Thyroid gland (tissue), 4 donors: ENCODE measurements at regions not wholly inside any gene's neighbourhood (a gene's known extent, or its start where the extent isn't known, plus 50 kb on each side); places are given as distances from the start of the nearest gene placed in this dataset.

ENCODE experiments used
- POLR2A ChIP-seq, 2 donors: fragments of 450-650 bp; IDR thresholded peaks; one replicate each; pipeline ENCODE4 v1.6.1; 2017; ENCODE audit warnings: antibody characterized with exemption in 2 of 2, mild to moderate bottlenecking in 2 of 2, moderate library complexity in 1 of 2
- TF ChIP-seq, protein P1 (sequence below), 6 experiments: fragments of 200-600 bp in 3 of 6; fragments of 450-650 bp in 3 of 6; sonication (generic) in 3 of 6; IDR thresholded peaks; one replicate each; pipeline ENCODE4 v1.5.1; 2016 to 2019; ENCODE audit warnings: antibody characterized with exemption in 6 of 6, mild to moderate bottlenecking in 2 of 6, inconsistent platforms in 1 of 6, moderate library complexity in 1 of 6

DNA sequence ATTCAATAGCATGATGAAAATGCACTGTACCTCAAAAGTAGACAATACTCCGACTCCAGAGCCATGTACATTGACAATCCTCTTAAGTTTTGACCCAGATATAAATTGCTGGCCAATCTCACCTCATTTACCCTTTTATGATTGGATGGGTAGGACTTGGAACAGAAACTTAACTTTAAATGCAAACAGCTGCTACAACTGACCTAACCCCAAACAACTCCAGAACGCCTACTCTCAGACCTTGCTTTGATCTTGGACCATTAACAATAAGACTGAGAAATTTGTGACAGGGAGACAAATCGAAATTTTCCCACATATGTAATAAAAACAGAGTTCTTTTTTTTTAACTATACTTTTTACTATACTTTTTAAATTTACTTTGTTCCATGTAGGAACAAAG lies 200.5 kb upstream of the MCHR2 start:
- no peak for TF ChIP-seq POLR2A (IDR thresholded peaks at IDR 0.05)
- TF ChIP-seq, protein P1, sequence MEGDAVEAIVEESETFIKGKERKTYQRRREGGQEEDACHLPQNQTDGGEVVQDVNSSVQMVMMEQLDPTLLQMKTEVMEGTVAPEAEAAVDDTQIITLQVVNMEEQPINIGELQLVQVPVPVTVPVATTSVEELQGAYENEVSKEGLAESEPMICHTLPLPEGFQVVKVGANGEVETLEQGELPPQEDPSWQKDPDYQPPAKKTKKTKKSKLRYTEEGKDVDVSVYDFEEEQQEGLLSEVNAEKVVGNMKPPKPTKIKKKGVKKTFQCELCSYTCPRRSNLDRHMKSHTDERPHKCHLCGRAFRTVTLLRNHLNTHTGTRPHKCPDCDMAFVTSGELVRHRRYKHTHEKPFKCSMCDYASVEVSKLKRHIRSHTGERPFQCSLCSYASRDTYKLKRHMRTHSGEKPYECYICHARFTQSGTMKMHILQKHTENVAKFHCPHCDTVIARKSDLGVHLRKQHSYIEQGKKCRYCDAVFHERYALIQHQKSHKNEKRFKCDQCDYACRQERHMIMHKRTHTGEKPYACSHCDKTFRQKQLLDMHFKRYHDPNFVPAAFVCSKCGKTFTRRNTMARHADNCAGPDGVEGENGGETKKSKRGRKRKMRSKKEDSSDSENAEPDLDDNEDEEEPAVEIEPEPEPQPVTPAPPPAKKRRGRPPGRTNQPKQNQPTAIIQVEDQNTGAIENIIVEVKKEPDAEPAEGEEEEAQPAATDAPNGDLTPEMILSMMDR (IDR thresholded peaks at IDR 0.05): no peak
